ENCODE measurements at regions not wholly inside any gene's neighbourhood (a gene's known extent, or its start where the extent isn't known, plus 50 kb on each side); places are given as distances from the start of the nearest gene placed in this dataset.

DNA sequence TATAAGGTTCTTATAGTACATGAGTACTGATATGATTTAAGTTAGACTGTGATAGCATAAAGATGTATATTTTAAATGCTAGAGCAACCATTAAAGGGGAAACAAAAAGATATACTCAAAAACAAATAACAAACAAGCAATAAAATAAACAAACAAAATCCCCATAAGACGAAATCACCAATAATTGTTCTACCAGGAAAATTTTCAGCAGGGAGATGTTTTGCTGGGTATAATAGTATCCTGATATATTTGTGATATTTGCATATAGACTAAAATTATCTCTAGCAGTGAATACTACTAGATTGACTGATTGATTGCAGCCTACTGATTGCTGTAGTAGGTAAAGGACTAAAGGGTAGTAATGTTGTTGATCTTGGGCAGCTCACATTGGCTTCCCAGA lies 177.4 kb downstream of the TMEM182 start:
- no peak overlapping the region for H3K27ac ChIP-seq (ENCODE audit: low read depth in 1 of 2, low read length in 1 of 2)
- TF ChIP-seq, protein P1, sequence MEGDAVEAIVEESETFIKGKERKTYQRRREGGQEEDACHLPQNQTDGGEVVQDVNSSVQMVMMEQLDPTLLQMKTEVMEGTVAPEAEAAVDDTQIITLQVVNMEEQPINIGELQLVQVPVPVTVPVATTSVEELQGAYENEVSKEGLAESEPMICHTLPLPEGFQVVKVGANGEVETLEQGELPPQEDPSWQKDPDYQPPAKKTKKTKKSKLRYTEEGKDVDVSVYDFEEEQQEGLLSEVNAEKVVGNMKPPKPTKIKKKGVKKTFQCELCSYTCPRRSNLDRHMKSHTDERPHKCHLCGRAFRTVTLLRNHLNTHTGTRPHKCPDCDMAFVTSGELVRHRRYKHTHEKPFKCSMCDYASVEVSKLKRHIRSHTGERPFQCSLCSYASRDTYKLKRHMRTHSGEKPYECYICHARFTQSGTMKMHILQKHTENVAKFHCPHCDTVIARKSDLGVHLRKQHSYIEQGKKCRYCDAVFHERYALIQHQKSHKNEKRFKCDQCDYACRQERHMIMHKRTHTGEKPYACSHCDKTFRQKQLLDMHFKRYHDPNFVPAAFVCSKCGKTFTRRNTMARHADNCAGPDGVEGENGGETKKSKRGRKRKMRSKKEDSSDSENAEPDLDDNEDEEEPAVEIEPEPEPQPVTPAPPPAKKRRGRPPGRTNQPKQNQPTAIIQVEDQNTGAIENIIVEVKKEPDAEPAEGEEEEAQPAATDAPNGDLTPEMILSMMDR (IDR thresholded peaks at IDR 0.05; ENCODE audit: control extremely low read depth, extremely low read depth) = no peak
- no peak overlapping the region for H3K4me3 ChIP-seq
- H3K27me3 ChIP-seq (ENCODE audit: control insufficient read depth in 3 of 3, insufficient read depth in 3 of 3, low read length in 2 of 3) = no peaks in the 10 kb centered on the region
- no peaks in the 10 kb centered on the region for H3K4me1 ChIP-seq (ENCODE audit: control insufficient read depth in 5 of 5, insufficient read depth in 5 of 5, low read length in 5 of 5)
- DNase-seq = no peak
- 0 to 43% methylated on average over 1 of the region's 1 CpG for WGBS, 2 donors
- no peak overlapping the region for H3K9ac ChIP-seq (ENCODE audit: insufficient read depth in 1 of 2, low read length in 2 of 2)
- H3K36me3 ChIP-seq (ENCODE audit: control insufficient read depth in 4 of 4, insufficient read depth in 4 of 4, low read length in 4 of 4) = no peaks in the 10 kb centered on the region
- H3K9me3 ChIP-seq (ENCODE audit: control insufficient read depth in 4 of 4, insufficient read depth in 3 of 4, low read length in 3 of 4) = no peaks in the 10 kb centered on the region
- no peak for ATAC-seq (ENCODE audit: insufficient read depth, low FRiP score)

DNA sequence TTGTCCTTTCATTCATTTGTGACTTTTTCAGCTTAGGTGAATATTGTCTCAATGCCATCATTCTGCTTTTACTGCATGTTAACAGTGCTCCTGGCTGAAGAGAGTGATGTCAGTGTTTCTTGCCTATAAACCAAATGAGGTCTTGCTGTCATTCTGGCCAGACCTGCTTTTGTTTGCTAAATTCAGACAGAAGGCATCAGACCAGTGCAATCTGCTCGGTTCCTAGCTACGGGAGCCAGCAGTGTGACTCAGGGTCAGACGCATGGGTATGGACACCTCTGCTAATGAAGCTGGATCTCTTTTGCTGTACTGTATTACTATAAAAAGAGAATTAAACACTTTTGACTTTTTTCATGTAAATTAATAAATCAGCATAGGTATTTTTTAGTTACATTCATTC lies 178.9 kb downstream of the TMEM182 start:
- TF ChIP-seq, protein P1 (IDR thresholded peaks at IDR 0.05; ENCODE audit: control extremely low read depth, extremely low read depth) = no peak
- H3K4me3 ChIP-seq = no peak overlapping the region
- no peak for ATAC-seq (ENCODE audit: insufficient read depth, low FRiP score)
- no peaks in the 10 kb centered on the region for H3K4me1 ChIP-seq (ENCODE audit: control insufficient read depth in 5 of 5, insufficient read depth in 5 of 5, low read length in 5 of 5)
- H3K9ac ChIP-seq (ENCODE audit: insufficient read depth in 1 of 2, low read length in 2 of 2) = no peak overlapping the region
- DNase-seq = no peak
- no peak overlapping the region for H3K27ac ChIP-seq (ENCODE audit: low read depth in 1 of 2, low read length in 1 of 2)
- WGBS, 2 donors = 83 to 91% methylated on average over 3 of the region's 3 CpGs
- no peaks in the 10 kb centered on the region for H3K27me3 ChIP-seq (ENCODE audit: control insufficient read depth in 3 of 3, insufficient read depth in 3 of 3, low read length in 2 of 3)
- H3K9me3 ChIP-seq (ENCODE audit: control insufficient read depth in 4 of 4, insufficient read depth in 3 of 4, low read length in 3 of 4) = no peaks in the 10 kb centered on the region
- no peaks in the 10 kb centered on the region for H3K36me3 ChIP-seq (ENCODE audit: control insufficient read depth in 4 of 4, insufficient read depth in 4 of 4, low read length in 4 of 4)

DNA sequence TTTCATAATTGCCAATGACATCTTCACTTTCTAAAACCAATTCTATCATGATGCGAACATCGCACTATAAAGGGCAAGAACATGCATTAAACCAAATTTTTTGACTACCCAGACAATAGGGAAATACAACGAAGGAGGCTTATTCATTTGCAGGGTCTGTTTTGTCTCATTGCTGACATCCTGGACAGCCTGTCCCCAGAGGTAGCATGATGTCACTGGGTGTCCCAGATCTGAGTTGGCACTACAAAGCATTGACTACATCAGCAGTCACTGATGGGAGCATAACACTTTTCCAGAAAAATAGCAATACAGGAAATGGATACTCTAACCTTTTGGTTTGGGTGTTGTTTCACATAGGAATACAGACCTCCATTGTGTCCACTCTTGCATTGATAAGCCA lies 180.3 kb downstream of the TMEM182 start:
- no peaks in the 10 kb centered on the region for H3K4me1 ChIP-seq (ENCODE audit: control insufficient read depth in 5 of 5, insufficient read depth in 5 of 5, low read length in 5 of 5)
- WGBS, 2 donors = 92 to 97% methylated on average over 3 of the region's 3 CpGs
- TF ChIP-seq, protein P1 (IDR thresholded peaks at IDR 0.05; ENCODE audit: control extremely low read depth, extremely low read depth) = no peak
- DNase-seq (no peak), ATAC-seq (ENCODE audit: insufficient read depth, low FRiP score) (no peak)
- H3K9ac ChIP-seq (ENCODE audit: insufficient read depth in 1 of 2, low read length in 2 of 2) = no peak overlapping the region
- no peaks in the 10 kb centered on the region for H3K36me3 ChIP-seq (ENCODE audit: control insufficient read depth in 4 of 4, insufficient read depth in 4 of 4, low read length in 4 of 4)
- H3K27ac ChIP-seq (ENCODE audit: low read depth in 1 of 2, low read length in 1 of 2) = no peak overlapping the region
- H3K4me3 ChIP-seq = no peak overlapping the region
- H3K27me3 ChIP-seq (ENCODE audit: control insufficient read depth in 3 of 3, insufficient read depth in 3 of 3, low read length in 2 of 3) = no peaks in the 10 kb centered on the region
- H3K9me3 ChIP-seq (ENCODE audit: control insufficient read depth in 4 of 4, insufficient read depth in 3 of 4, low read length in 3 of 4) = no peaks in the 10 kb centered on the region

DNA sequence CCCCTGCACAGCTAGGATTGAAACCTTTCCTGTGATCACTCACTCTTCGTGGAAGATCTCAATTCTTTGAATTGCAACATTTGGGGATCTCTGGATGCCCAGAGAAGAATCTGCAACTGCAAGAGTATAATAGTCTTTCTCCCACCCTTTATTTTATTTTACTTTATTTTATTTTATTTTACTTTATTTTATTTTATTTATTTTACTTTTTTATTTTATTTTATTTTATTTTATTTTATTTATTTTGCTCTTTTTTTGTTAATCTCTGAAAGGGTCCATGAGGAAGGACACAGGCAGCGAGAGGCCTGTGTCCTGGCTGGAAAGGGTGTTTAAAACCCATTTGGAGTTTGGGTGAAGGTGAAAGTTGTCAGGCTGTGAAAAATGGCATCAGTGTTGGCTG lies 181.4 kb downstream of the TMEM182 start:
- H3K27ac ChIP-seq (ENCODE audit: low read depth in 1 of 2, low read length in 1 of 2) = no peak overlapping the region
- WGBS, 2 donors = 81 to 93% methylated on average over 2 of the region's 2 CpGs
- DNase-seq (no peak), ATAC-seq (ENCODE audit: insufficient read depth, low FRiP score) (no peak)
- no peaks in the 10 kb centered on the region for H3K27me3 ChIP-seq (ENCODE audit: control insufficient read depth in 3 of 3, insufficient read depth in 3 of 3, low read length in 2 of 3)
- no peaks in the 10 kb centered on the region for H3K4me1 ChIP-seq (ENCODE audit: control insufficient read depth in 5 of 5, insufficient read depth in 5 of 5, low read length in 5 of 5)
- no peak overlapping the region for H3K4me3 ChIP-seq
- H3K9ac ChIP-seq (ENCODE audit: insufficient read depth in 1 of 2, low read length in 2 of 2) = no peak overlapping the region
- no peaks in the 10 kb centered on the region for H3K9me3 ChIP-seq (ENCODE audit: control insufficient read depth in 4 of 4, insufficient read depth in 3 of 4, low read length in 3 of 4)
- no peaks in the 10 kb centered on the region for H3K36me3 ChIP-seq (ENCODE audit: control insufficient read depth in 4 of 4, insufficient read depth in 4 of 4, low read length in 4 of 4)
- TF ChIP-seq, protein P1 (IDR thresholded peaks at IDR 0.05; ENCODE audit: control extremely low read depth, extremely low read depth) = no peak
